ENCODE measurements at regions not wholly inside any gene's neighbourhood (a gene's known extent, or its start where the extent isn't known, plus 50 kb on each side); places are given as distances from the start of the nearest gene placed in this dataset.

- TF ChIP-seq EZH2phosphoT487 (IDR thresholded peaks at IDR 0.05), result no peak
- no peak for TF ChIP-seq EZH2 (IDR thresholded peaks at IDR 0.05)
- no peak for TF ChIP-seq CTCF (IDR thresholded peaks at IDR 0.05)
- Histone ChIP-seq H3K27ac (no peak overlapping the region), H3K36me3 (no peaks in the 10 kb centered on the region), H3K79me2 (ENCODE audit: low read depth) (no peaks in the 10 kb centered on the region), H3F3A (ENCODE audit: low read depth) (no peaks in the 10 kb centered on the region), H4K20me1 (ENCODE audit: low read depth) (no peaks in the 10 kb centered on the region), H3K9ac (no peak overlapping the region), H3K4me1 (peaks cover 4% of the 10 kb centered on the region), H3K9me3 (ENCODE audit: low read depth) (no peaks in the 10 kb centered on the region), H3K4me2 (no peak overlapping the region), H3K4me3 (no peak overlapping the region), H2AFZ (replicated peaks) (no peak overlapping the region), H3K27me3 (no peaks in the 10 kb centered on the region)
- Mint-ChIP-seq H3K9me3 (no peaks in the 10 kb centered on the region), H3K27ac (no peak overlapping the region), H3K4me1 (peaks cover 3% of the 10 kb centered on the region), H3K36me3 (no peaks in the 10 kb centered on the region), H3K4me3 (no peak overlapping the region), H3K27me3 (ENCODE audit: insufficient read depth, low read depth) (no peaks in the 10 kb centered on the region)
- no peak for DNase-seq (ENCODE audit: low spot score)
Measured at GRCh38 chr11:23556163-23556750, 696.0 kb upstream of the CCDC179 start.

GRCh38 chr11:23563591-23563990, 703.3 kb upstream of the CCDC179 start:
- Mint-ChIP-seq H3K27me3 (ENCODE audit: insufficient read depth, low read depth) (no peaks in the 10 kb centered on the region), H3K27ac (no peak overlapping the region), H3K4me1 (peaks cover 2% of the 10 kb centered on the region), H3K9me3 (no peaks in the 10 kb centered on the region), H3K4me3 (no peak overlapping the region), H3K36me3 (no peaks in the 10 kb centered on the region)
- no peak overlapping the region for H3K4me2 ChIP-seq
- no peaks in the 10 kb centered on the region for H3K9me3 ChIP-seq (ENCODE audit: low read depth)
- TF ChIP-seq CTCF (IDR thresholded peaks at IDR 0.05) (no peak), EZH2 (IDR thresholded peaks at IDR 0.05) (no peak), EZH2phosphoT487 (IDR thresholded peaks at IDR 0.05) (no peak)
- DNase-seq (ENCODE audit: low spot score), result no peak
- H3K4me3 ChIP-seq, result no peak overlapping the region
- H4K20me1 ChIP-seq (ENCODE audit: low read depth), result no peaks in the 10 kb centered on the region
- H2AFZ ChIP-seq (replicated peaks), result no peak overlapping the region
- H3K79me2 ChIP-seq (ENCODE audit: low read depth), result no peaks in the 10 kb centered on the region
- H3F3A ChIP-seq (ENCODE audit: low read depth), result no peaks in the 10 kb centered on the region
- no peaks in the 10 kb centered on the region for H3K27me3 ChIP-seq
- no peaks in the 10 kb centered on the region for H3K36me3 ChIP-seq
- peaks cover 3% of the 10 kb centered on the region for H3K4me1 ChIP-seq
- no peak overlapping the region for H3K9ac ChIP-seq
- no peak overlapping the region for H3K27ac ChIP-seq

GRCh38 chr11:23564370-23564769, 704.1 kb upstream of the CCDC179 start:
- Histone ChIP-seq H3K9me3 (ENCODE audit: low read depth) (no peaks in the 10 kb centered on the region), H2AFZ (replicated peaks) (no peak overlapping the region), H3K27me3 (no peaks in the 10 kb centered on the region), H3K36me3 (no peaks in the 10 kb centered on the region), H3F3A (ENCODE audit: low read depth) (no peaks in the 10 kb centered on the region), H3K4me3 (no peak overlapping the region), H3K79me2 (ENCODE audit: low read depth) (no peaks in the 10 kb centered on the region), H3K27ac (no peak overlapping the region), H3K9ac (no peak overlapping the region), H4K20me1 (ENCODE audit: low read depth) (no peaks in the 10 kb centered on the region), H3K4me1 (no peaks in the 10 kb centered on the region), H3K4me2 (no peak overlapping the region)
- Mint-ChIP-seq H3K27ac (no peak overlapping the region), H3K4me3 (no peak overlapping the region), H3K9me3 (no peaks in the 10 kb centered on the region), H3K4me1 (no peaks in the 10 kb centered on the region), H3K27me3 (ENCODE audit: insufficient read depth, low read depth) (no peaks in the 10 kb centered on the region), H3K36me3 (no peaks in the 10 kb centered on the region)
- no peak for TF ChIP-seq CTCF (IDR thresholded peaks at IDR 0.05)
- no peak for TF ChIP-seq EZH2phosphoT487 (IDR thresholded peaks at IDR 0.05)
- TF ChIP-seq EZH2 (IDR thresholded peaks at IDR 0.05), result no peak
- DNase-seq (ENCODE audit: low spot score), result no peak

Measured in neural progenitor cell (in vitro differentiated cells).